ENCODE measurements at regions not wholly inside any gene's neighbourhood (a gene's known extent, or its start where the extent isn't known, plus 50 kb on each side); places are given as distances from the start of the nearest gene placed in this dataset.

DNA sequence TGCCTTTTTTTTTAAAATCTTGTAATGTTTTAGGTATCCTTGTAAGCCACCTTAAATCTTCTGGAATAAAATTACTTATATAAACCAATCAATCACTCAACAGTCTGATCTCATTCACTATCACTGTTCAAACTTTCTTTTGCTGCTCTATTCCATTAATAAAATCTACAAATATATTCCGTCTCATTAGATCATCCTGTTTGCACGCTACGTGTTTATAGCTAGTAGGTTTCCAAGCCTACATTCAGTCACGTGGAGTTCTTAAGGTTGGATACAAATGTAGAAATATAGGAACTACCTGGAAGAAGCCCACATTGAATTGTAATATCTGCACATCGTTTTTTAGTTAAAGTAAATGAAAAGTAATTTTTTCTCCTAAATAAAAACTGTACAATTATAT is 274.8 kb upstream of the CNTN4 start:
- DNase-seq (ENCODE audit: low read depth in 2 of 2), result no peak

DNA sequence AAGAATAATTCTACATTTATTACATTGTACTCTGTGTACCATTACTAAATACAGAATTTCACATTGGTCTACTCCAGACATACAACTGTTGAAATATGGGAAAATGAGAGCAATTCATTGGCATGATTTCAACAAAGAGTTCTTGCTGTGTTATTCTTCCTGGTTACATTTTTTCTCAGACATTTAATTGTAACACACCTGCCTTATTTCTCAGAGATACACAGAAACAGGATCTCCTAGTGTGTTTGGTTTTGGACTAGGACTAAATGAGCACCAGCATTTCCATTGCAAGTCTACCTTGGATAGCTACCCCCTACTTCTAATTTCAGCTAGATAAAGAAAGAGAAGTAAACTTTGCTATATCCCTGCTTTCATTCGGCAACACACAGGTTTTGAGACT is 274.3 kb upstream of the CNTN4 start:
- no peak for DNase-seq (ENCODE audit: low read depth in 2 of 2)

DNA sequence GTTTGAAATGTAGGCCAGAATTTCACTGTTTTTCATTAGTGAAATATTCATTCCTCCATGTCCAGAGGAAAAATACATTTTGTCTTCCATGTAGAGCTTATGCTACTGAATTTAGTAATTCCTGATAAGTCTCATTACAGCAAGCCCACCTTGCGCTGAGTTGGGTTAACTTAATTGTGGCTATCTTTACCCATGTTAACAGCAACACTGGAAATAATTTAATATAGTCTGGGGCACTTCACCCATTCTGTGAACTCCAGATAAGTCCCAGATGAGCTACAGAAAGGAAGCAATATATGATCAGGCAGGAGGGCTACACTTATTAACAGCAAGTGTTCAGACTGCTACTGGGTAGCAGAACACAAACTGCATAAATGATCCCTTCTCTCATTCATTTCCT is 270.1 kb upstream of the CNTN4 start:
- no peak for DNase-seq (ENCODE audit: low read depth in 2 of 2)

DNA sequence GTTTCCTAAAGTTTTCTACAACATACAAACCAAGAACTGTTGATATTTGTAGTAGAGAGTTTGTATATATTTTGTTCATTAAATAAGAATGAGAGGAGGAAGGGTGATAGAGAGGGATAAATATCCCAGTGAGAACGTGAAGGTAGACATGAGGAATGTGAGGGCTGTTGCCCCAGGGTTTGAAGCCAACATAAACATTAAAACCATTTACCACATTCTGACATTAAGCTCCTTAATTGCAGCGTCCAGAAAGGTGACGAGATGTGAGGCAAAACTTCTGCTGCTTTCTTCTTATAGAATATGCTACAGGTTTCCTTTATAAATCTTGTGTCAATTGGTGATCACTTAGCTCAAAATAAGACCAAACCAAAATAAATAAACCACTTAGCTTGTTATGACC is 267.8 kb upstream of the CNTN4 start:
- no peak for DNase-seq (ENCODE audit: low read depth in 2 of 2)

DNA sequence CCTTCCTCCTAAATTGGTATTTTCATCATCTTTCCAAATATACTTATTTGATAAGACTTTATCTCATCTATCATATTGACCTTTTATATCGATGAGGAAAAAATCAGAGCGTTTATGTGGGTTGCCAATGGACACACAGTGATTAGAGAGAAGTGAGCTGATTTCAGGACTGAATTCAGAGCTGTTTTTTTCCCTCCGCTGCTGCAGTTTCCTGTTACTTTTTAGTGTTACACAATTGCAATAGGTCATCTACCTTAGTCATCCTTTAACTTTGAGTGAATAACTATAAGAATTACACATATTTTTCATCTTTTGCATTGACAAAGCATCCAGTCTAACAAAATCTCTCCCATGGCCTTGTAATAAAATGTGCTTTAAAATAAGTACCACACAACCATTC is 266.3 kb upstream of the CNTN4 start:
- no peak for DNase-seq (ENCODE audit: low read depth in 2 of 2)

DNA sequence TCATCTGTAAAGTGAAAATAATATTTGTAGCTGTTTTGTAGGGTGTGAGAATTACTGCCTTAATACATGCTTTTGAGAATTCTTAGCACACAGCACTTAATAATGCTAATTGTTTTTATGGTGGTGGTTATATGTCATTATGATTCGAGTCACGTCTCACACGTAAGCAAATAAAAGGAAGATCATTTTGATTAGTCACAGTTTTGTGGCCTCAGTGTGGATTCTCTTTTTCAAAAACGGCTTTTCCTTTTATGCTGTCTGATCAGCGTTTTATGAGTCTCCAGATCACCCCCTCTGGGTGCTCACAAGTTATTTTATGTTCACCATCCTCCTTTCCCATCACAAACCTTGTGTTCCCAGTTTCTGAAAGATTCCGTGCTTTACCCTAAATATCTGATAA is 255.6 kb upstream of the CNTN4 start:
- DNase-seq (ENCODE audit: low read depth in 2 of 2), result no peak

DNA sequence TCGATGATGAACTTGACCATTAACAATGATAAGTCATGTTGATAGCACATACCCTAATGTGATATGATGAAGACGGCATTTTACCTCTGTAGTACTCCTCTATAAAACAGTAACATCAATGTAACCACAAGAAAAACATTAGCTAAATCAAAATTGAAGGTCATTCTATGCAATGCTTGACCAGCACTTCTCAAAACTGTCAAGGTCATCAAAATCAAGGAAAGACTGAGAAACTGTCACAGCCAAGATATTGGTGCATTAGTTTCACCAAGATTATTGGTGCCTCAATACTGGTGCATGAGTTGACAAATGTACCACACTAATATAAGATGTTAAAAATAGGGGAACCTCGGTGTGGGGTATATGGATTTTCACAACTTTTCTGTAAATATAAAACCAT is 251.1 kb upstream of the CNTN4 start:
- DNase-seq (ENCODE audit: low read depth in 2 of 2), result no peak

DNA sequence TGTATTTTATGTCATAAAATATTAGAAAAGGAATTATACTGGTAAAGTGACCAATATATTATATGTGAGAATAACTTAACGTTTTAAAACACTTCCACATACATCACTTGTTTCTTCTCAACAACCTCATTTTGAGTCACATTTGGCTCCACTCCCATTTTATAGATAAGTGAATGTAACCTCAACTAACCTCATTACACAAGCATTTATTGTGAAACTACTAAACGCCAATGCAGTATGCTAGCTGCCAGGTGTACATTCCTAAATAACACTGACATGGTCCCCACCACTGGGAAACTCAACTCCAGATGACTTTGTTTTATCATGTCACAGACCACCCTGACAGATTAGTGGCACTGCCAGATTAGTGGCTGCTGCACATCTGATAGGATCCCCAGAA is 249.7 kb upstream of the CNTN4 start:
- no peak for DNase-seq (ENCODE audit: low read depth in 2 of 2)

DNA sequence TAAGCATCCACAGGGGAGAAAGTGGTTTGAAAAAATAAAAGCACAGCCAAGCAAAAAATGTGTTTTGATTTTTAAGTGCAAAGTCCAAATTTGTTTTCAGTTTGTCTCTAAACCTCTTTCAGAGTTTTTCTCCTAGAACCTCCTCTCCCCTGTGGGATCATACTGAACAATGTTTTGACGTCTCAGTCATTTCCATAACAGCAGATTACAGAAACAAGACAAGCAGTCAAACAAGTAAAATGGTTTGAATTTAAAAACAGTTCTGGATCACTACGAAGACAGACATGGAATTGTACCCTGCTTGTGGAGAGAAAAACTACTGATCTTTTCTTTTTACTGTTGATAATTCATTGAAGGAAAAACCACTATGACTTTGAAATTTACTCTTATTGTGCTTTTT is 245.7 kb upstream of the CNTN4 start:
- DNase-seq (ENCODE audit: low read depth in 2 of 2), result no peak

DNA sequence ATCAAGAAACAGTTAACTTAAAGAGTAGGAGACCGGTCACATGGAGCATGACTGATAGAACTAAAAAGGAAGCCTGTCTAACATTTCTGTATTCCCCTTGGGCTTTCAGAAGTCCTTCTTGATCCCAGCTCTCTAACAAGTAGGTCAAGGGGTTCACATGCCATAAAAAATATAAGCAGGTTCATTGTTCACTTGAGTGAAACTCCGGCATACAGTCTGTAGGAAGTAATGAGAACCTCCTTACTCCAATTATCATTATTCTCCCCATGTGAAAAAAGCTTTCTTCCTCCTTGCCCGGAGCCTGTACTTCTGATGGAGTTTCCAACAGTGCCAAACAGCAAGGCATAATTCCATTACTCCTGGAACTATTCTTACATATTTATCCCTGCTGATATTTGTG is 242.8 kb upstream of the CNTN4 start:
- no peak for DNase-seq (ENCODE audit: low read depth in 2 of 2)

DNA sequence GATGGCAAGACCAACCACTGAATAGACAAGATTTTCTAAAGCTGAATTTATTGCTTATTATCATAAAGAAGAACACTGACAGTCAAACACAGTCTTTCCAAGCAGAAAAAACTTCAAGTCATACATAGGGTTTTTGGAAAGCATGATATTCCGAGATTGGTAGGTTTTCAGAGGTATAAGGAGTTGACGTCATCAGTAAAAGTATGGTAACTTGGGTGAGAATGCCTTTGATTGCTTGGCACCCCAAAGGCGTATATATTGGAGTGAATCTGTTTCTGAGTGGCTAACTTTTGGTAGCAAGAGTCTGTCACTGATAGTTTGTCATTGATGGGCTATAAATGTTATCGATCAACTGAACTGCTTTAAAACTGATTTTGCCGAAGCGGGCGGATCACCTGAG is 227.9 kb upstream of the CNTN4 start:
- no peak for DNase-seq (ENCODE audit: low read depth in 2 of 2)

DNA sequence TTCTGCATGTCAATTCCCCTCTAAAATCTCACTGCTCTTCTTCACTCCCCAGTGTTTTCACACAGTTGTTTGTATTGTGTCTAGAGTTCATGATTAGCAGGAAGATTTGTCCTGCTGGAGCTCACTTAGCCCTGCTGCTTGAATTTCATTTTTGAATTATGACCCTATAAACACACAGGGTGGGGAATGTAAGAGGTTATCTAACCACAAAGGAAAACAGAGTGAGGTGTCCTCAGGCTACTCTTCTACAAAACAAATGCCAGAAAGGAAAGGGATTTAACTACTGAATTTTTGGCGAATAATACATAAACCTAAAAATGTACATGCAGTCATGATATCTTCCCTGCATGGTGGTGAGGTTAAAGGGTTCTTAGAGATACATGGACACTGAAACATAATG is 215.1 kb upstream of the CNTN4 start:
- DNase-seq (ENCODE audit: low read depth in 2 of 2), result no peak

DNA sequence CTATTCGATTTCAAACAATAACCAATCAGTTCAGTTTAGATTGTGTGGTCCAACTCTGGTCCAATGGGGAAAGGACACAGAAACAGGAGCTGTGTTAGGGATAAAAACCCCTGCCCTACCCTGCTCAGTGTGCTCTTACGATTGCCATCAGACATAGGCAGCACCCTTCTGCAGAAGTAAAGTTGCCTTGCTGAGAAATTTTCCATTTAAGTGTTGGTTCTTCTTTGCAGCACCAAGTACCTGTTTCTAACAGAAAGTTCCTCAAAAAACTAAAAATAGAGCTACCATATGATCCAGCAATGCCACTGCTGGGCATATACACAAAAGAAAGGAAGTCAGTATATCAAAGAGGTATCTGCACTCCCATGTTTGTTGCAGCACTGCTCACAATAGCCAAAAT is 206.2 kb upstream of the CNTN4 start:
- no peak for DNase-seq (ENCODE audit: low read depth in 2 of 2)

DNA sequence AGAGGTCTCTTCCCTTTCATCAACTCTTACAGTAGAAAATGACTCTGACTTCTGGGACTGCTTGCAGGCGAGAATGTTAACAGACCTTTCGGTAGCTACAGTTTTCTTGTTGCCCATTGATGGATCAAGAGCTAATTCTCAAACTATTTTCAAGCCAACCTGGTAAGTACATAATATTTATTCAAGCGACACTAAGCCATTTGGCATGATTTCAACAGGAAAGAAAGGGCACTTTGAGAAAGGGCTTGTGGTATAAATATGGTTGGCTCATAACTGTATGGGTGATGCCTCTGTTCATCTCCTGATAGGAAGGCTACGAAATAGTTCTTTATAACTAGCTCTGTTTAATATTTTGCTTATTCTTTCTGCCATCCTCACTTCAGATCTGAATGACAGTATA is 196.2 kb upstream of the CNTN4 start:
- DNase-seq (ENCODE audit: low read depth in 2 of 2), result no peak

DNA sequence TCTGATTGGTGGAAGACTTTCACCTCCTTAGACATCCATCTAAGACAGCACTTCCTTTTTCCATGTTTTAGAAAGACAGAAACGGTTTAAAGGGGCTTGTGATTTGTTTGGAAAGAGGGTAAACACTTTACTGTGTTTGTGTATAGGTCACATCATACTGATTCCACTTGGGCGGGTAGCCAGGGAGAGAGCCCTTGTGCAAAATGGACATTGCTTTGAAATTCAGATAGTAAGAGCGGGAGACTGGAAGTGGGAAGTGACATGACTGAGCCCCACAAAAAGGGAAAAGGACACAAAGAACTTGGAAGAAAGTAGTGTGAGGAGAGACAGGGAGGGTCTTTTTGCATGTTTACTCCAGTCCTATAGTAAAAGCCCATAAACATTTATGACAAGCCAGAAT is 195.6 kb upstream of the CNTN4 start:
- DNase-seq (ENCODE audit: low read depth in 2 of 2), result no peak

DNA sequence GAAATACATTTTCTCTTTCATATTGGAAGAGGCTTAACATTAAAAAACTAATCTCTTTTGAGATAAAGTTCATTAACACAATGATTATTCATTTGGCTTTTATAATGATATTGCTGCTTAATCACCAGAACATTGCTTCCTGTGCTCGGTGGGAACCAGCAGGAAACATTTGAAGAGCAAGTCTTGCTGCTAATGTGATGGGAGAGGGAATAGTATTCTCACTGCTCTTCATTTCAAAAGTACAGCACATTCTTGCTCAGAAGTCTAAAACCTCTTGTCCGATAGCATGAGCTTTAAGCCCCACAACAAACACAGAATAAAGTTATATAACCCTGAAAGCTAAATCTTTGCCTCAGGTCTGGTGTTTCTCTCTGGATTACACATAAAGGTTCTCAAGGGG is 190.8 kb upstream of the CNTN4 start:
- DNase-seq (ENCODE audit: low read depth in 2 of 2), result no peak

DNA sequence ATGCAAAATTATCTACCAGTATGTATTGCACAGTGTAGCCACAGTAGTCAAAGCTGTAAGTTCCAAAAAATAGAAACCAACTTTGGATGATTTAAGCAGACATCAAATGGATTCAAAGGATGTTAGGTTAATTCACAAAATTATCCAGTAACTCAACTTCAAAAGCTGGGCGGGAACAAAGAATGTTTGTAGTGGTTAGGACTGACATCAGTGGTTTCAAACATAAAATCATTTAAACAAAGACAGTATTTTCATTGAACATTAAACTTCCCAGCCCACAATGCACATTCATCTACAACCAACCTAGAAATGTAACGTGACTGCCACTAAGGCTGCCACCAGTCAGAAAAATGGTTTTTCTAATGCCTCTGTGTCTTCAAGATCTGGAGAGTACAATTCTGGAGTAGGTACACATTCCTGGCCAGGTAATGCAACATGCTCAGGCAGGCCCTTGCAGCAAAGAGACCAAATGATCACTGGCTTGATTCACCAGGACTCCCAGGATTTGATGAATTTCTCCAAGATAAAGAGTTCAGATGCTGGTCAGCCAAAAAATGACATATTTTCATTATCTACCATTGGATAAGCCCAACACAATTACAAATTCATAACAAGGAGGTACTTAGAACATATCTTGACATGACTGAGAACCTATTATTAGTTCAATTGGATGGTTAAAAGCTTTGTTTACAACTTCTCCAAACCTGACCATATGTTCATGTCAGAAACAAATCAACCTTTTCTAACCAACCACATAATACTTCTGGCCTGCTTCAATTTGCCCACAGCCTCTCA is 189.8 kb upstream of the CNTN4 start:
- DNase-seq (ENCODE audit: low read depth in 2 of 2), result no peak

DNA sequence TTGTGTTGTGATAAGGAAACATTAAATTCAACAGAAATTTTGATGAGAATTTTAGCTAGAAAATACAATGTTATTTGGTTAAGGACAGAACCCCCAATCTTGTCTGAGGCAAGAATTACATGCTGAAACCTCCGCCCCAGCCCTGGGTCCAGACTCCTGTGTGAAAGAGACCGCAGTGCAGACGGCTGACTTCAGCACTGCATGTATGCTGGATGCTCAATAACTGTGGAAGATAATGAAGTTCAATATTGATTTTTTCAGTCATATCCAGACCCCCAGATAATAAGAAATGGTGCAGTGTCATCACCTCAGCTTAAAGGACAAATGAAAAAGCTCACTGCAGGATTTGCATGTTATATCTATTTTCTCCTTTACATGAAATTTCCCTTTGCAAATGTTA is 188.3 kb upstream of the CNTN4 start:
- no peak for DNase-seq (ENCODE audit: low read depth in 2 of 2)

DNA sequence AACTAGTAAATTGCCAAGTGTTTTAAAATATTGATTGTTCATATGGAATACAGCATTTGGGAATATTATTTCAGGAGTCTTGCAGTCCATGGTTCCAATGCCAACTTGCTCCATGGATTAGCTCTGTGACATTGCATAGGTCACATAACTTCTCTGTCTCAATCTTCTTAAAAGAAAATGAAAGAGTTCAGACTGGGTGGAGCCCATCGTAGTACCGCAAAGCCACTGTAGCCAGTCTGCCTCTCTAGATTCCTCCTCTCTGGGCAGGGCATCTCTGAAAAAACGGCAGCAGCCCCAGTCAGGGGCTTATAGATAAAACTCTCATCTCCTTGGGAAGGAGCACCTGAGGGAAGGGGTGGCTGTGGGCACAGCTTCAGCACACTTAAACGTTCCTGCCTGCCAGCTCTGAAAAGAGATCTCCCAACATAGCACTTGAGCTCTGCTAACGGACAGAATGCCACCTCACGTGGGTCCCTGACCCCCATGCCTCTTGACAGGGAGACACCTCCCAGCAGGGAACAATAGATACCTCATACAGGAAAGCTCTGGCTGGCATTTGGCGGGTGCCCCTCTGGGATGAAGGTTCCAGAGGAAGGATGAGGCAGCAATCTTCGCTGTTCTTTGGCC is 168.8 kb upstream of the CNTN4 start:
- no peak for DNase-seq (ENCODE audit: low read depth in 2 of 2)

DNA sequence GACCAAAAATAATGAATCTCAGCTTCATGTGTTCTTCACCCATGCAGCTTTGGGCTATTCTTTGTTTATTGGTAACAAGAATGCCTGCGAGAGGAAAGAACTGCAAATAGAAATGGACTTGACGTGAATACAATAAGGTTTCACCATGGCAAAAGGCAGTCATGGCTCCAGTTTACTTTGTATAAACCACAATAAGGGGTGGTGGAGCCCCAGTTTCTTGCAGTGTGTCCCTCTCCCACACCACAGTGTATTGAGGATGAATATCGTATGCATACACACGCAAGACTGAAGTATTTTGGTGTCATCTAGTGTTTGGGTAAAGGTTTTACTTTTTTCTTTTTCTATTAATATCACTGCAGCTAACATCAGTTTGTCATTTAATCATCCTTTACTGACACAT is 159.7 kb upstream of the CNTN4 start:
- no peak for DNase-seq (ENCODE audit: low read depth in 2 of 2)

DNA sequence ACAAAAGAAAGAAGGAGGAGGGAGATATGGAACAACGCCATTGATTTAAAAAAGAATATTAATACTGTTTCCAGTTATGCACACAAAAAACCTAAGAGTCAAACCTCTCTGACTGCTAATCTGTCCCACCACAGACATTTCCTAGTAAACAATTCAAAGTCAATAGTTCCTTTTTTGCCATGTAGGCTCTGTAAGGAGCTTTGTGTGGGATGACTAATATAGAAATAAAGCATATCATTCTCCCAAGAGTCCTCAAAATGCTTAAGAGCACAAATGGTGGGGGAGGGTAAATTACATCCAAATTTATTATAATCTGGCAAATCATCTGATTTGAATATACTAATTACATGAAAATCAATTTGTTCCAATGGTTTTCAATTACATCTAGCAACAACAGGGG is 155.9 kb upstream of the CNTN4 start:
- DNase-seq (ENCODE audit: low read depth in 2 of 2), result no peak

DNA sequence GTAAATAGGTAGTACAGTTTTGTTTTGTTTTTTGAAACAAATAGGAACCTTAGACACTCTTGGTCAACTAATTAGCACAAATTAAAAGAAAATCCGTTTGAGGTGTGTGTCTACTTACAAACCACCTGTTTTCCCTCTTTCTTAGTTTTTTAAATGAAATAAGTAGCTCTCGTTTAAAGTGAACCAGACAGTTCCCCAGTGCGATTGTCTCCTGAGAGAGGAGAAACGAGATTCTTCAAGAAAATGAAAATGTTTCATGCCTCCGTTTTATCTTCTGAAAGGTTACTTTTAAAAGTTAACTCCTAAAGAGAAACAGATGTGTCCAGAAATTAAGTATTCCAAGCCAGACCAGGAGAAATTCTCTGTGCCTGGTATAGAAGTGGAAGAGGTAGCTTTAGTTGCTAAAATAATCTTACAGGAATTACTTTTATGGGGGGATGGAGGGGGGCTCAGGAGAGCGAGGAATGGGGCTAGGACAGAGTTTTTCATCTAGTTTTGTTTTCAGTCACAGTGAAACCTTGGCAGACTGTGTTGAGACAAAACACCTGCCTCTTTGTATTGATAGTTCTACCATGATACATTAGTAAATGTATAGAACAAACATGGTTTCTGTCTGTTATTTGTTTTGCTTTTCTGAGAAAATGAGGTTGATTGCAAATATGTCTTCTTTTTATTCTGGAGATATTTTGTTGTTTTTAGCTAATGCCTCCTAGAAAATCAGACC is 155.1 kb upstream of the CNTN4 start:
- DNase-seq (ENCODE audit: low read depth in 2 of 2), result no peak

DNA sequence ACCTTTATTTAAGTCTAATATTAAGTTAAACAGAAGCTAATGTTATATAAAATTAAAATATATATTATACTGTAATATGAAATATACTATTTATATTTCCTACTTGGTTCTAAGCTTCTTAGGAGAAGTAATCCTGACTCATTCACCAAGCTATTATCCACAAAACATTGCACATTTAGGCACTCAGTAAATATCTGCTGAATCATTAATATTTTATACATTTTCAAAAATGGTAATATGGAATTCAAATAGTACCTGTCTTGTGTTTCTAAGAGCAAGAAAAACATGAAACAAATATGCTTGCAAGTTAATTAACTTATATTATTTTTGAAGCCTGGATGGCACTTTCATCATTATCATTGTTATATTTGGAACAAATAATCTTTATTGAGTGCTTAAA is 153.0 kb upstream of the CNTN4 start:
- DNase-seq (ENCODE audit: low read depth in 2 of 2), result no peak

Measured in fibroblast of skin of left biceps (primary cell).